Small intestine (tissue), 7 donors: ENCODE measurements at regions not wholly inside any gene's neighbourhood (a gene's known extent, or its start where the extent isn't known, plus 50 kb on each side); places are given as distances from the start of the nearest gene placed in this dataset.

Source experiments
- DNase-seq, 2 donors: peaks; one replicate each; pipeline versions ENCODE4 v3.0.0 to v3.0.0-alpha.2; 2013
- FAIRE-seq: peaks from 2 replicates; lab custom pipeline; 2012; peaks lifted over from hg19 to GRCh38; lab: Jason Lieb, UNC
- H3K27ac ChIP-seq, 3 donors: one replicate each; pipeline ENCODE4 v1.5.1; 2013; ENCODE audit warnings: low read length in 2 of 3, mild to moderate bottlenecking in 2 of 3, control low read depth in 1 of 3, inconsistent platforms in 1 of 3, low read depth in 1 of 3, moderate library complexity in 1 of 3
- H3K27me3 ChIP-seq, 3 donors: one replicate each; pipeline ENCODE4 v1.6.1; 2013; ENCODE audit warnings: low read length in 3 of 3, inconsistent platforms in 1 of 3; ENCODE audit not compliant: control insufficient read depth in 3 of 3, insufficient read depth in 3 of 3
- H3K36me3 ChIP-seq, 3 donors: one replicate each; pipeline ENCODE4 v1.6.1; 2013; ENCODE audit warnings: low read length in 3 of 3, inconsistent platforms in 1 of 3, low read depth in 1 of 3, mild to moderate bottlenecking in 1 of 3, moderate library complexity in 1 of 3; ENCODE audit not compliant: control insufficient read depth in 3 of 3, insufficient read depth in 2 of 3
- H3K4me1 ChIP-seq, 3 donors: one replicate each; pipeline ENCODE4 v1.6.1; 2013; ENCODE audit warnings: low read length in 2 of 3, inconsistent platforms in 1 of 3, low read depth in 1 of 3, mild to moderate bottlenecking in 1 of 3, moderate library complexity in 1 of 3; ENCODE audit not compliant: control insufficient read depth in 3 of 3, insufficient read depth in 2 of 3
- H3K4me3 ChIP-seq, 3 donors: one replicate each; pipeline ENCODE4 v1.5.1; 2013; ENCODE audit warnings: low read length in 3 of 3, control low read depth in 1 of 3, inconsistent platforms in 1 of 3, low read depth in 1 of 3, mild to moderate bottlenecking in 1 of 3, moderate library complexity in 1 of 3
- H3K9me3 ChIP-seq, 2 donors: one replicate each; pipeline ENCODE4 v1.6.1; 2013; ENCODE audit warnings: low read depth in 1 of 2, low read length in 1 of 2; ENCODE audit not compliant: control insufficient read depth in 2 of 2, insufficient read depth in 1 of 2
- WGBS, 3 donors: extraction: QIAGEN DNeasy Blood & Tissue Kit; methylation state at CpG; one replicate each; pipeline ENCODE4 v1.1.7; 2013; 5-methylcytosine and 5-hydroxymethylcytosine counted together
- donor health status: healthy with polysubstance abuse.
- donor health status: control.
- donor health status: control.
- donor health status: Bipolar disorder and iron deficiency.
- donor health status: healthy.

GRCh38 chr14:82502043-82502442 lies 968.4 kb upstream of the SEL1L start:
- Histone ChIP-seq H3K9me3 (no peaks in the 10 kb centered on the region), H3K27ac (no peak overlapping the region), H3K27me3 (no peaks in the 10 kb centered on the region), H3K4me1 (no peaks in the 10 kb centered on the region), H3K36me3 (no peaks in the 10 kb centered on the region), H3K4me3 (no peak overlapping the region)
- DNase-seq (no peak), FAIRE-seq (no peak)
- 63 to 74% (median 72%) methylated on average over 4 of the region's 4 CpGs for WGBS, 3 donors

GRCh38 chr14:82504894-82505293 lies 971.2 kb upstream of the SEL1L start:
- Histone ChIP-seq H3K27ac (no peak overlapping the region), H3K36me3 (no peaks in the 10 kb centered on the region), H3K4me3 (no peak overlapping the region), H3K9me3 (no peaks in the 10 kb centered on the region), H3K27me3 (no peaks in the 10 kb centered on the region), H3K4me1 (no peaks in the 10 kb centered on the region)
- FAIRE-seq, result no peak
- no peak for DNase-seq

GRCh38 chr14:82510007-82510406 lies 976.4 kb upstream of the SEL1L start:
- Histone ChIP-seq H3K4me1 (no peaks in the 10 kb centered on the region), H3K27me3 (no peaks in the 10 kb centered on the region), H3K9me3 (no peaks in the 10 kb centered on the region), H3K27ac (no peak overlapping the region), H3K36me3 (no peaks in the 10 kb centered on the region), H3K4me3 (no peak overlapping the region)
- DNase-seq, result no peak
- WGBS, 3 donors, result 90% methylated on average over 5 of the region's 5 CpGs
- FAIRE-seq, result no peak

GRCh38 chr14:82511399-82511798 lies 977.7 kb upstream of the SEL1L start:
- DNase-seq (no peak), FAIRE-seq (no peak)
- Histone ChIP-seq H3K36me3 (no peaks in the 10 kb centered on the region), H3K9me3 (no peaks in the 10 kb centered on the region), H3K4me1 (no peaks in the 10 kb centered on the region), H3K4me3 (no peak overlapping the region), H3K27me3 (no peaks in the 10 kb centered on the region), H3K27ac (no peak overlapping the region)
- WGBS, 3 donors, result 57 to 78% (median 71%) methylated on average over 1 of the region's 1 CpG

- no peaks in the 10 kb centered on the region for H3K4me1 ChIP-seq
- H3K27me3 ChIP-seq, result no peaks in the 10 kb centered on the region
- no peak overlapping the region for H3K27ac ChIP-seq
- 74 to 89% (median 81%) methylated on average over 1 of the region's 1 CpG for WGBS, 3 donors
- DNase-seq (no peak), FAIRE-seq (no peak)
- H3K4me3 ChIP-seq, result no peak overlapping the region
- no peaks in the 10 kb centered on the region for H3K36me3 ChIP-seq
- H3K9me3 ChIP-seq, result no peaks in the 10 kb centered on the region
These were observed 987.1 kb upstream of the SEL1L start for GRCh38 chr14:82520765-82521164.

- FAIRE-seq, result no peak
- no peaks in the 10 kb centered on the region for H3K4me1 ChIP-seq
- no peaks in the 10 kb centered on the region for H3K36me3 ChIP-seq
These were observed 987.5 kb upstream of the SEL1L start for GRCh38 chr14:82521191-82521590.

GRCh38 chr14:82528016-82528415 lies 994.4 kb upstream of the SEL1L start:
- H3K27me3 ChIP-seq, result no peaks in the 10 kb centered on the region
- no peaks in the 10 kb centered on the region for H3K4me1 ChIP-seq
- WGBS, 3 donors, result 14 to 49% (median 24%) methylated on average over 1 of the region's 1 CpG
- no peak for DNase-seq
- no peak overlapping the region for H3K27ac ChIP-seq
- FAIRE-seq, result no peak
- no peak overlapping the region for H3K4me3 ChIP-seq
- no peaks in the 10 kb centered on the region for H3K36me3 ChIP-seq
- no peaks in the 10 kb centered on the region for H3K9me3 ChIP-seq

More at GRCh38 chr14:82521191-82521590, 987.5 kb upstream of the SEL1L start:
- no peak for DNase-seq
- Histone ChIP-seq H3K9me3 (no peaks in the 10 kb centered on the region), H3K4me3 (no peak overlapping the region), H3K27ac (no peak overlapping the region), H3K27me3 (no peaks in the 10 kb centered on the region)

- no peak for FAIRE-seq
- no peak for DNase-seq
- Histone ChIP-seq H3K4me1 (no peaks in the 10 kb centered on the region), H3K27ac (no peak overlapping the region), H3K4me3 (no peak overlapping the region), H3K27me3 (no peaks in the 10 kb centered on the region), H3K36me3 (no peaks in the 10 kb centered on the region), H3K9me3 (no peaks in the 10 kb centered on the region)
- WGBS, 3 donors, result 46 to 55% (median 53%) methylated on average over 2 of the region's 2 CpGs
These were observed 999.7 kb upstream of the SEL1L start for GRCh38 chr14:82533351-82533750.

- DNase-seq (no peak), FAIRE-seq (no peak)
- H3K4me1 ChIP-seq, result no peaks in the 10 kb centered on the region
- H3K27ac ChIP-seq, result no peak overlapping the region
- WGBS, 3 donors, result 40 to 52% (median 45%) methylated on average over 2 of the region's 2 CpGs
- H3K9me3 ChIP-seq, result no peaks in the 10 kb centered on the region
- no peaks in the 10 kb centered on the region for H3K27me3 ChIP-seq
- no peaks in the 10 kb centered on the region for H3K36me3 ChIP-seq
- no peak overlapping the region for H3K4me3 ChIP-seq
These were observed 1002.9 kb upstream of the SEL1L start for GRCh38 chr14:82536566-82536965.
